IPS-18c (cell line): ENCODE measurements at regions not wholly inside any gene's neighbourhood (a gene's known extent, or its start where the extent isn't known, plus 50 kb on each side); places are given as distances from the start of the nearest gene placed in this dataset.

Experiments
- H3K4me3 ChIP-seq: 2 replicates; pipeline ENCODE4 v1.7.0; 2013; ENCODE audit warnings: low read depth, mild to moderate bottlenecking, low read length, moderate library complexity; ENCODE audit not compliant: insufficient read depth
- H3K9me3 ChIP-seq: one replicate; pipeline ENCODE4 v1.6.1; 2013; ENCODE audit warnings: mild to moderate bottlenecking, low read length, moderate library complexity; ENCODE audit not compliant: control insufficient read depth, insufficient read depth

DNA sequence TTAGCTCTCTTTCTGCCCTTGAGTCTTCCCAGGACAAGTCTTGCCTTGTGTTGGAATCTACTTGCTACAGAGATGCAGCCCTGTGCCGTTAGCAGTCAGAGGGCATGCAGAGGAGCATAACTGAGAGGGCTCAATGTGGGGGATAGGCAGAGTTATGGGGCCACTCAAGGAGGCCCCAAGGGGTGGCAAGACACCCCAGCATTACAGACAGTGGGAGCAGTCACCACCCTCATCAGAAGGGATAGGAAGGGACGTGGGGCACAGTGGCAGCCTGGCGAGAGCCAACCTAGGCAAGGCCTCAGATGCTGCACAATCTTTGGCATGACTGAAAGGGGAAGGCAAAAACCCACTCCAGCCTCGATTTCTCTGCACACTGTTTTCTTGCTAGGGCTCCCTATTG, 169.1 kb downstream of the TMEM18 start:
- no peak overlapping the region for H3K4me3 ChIP-seq
- H3K9me3 ChIP-seq: peaks cover 2% of the 10 kb centered on the region

- Histone ChIP-seq H3K4me3 (no peak overlapping the region), H3K9me3 (peaks cover 2% of the 10 kb centered on the region)
These were observed 170.3 kb downstream of the TMEM18 start for GRCh38 chr2:506866-507265.

- no peak overlapping the region for H3K4me3 ChIP-seq
- peaks cover 2% of the 10 kb centered on the region for H3K9me3 ChIP-seq
These were observed 170.8 kb downstream of the TMEM18 start for GRCh38 chr2:506451-506850.

GRCh38 chr2:505941-506340, 171.3 kb downstream of the TMEM18 start:
- H3K9me3 ChIP-seq: peaks cover 2% of the 10 kb centered on the region

GRCh38 chr2:503288-503999, 173.8 kb downstream of the TMEM18 start:
- no peaks in the 10 kb centered on the region for H3K9me3 ChIP-seq
- H3K4me3 ChIP-seq: no peak overlapping the region

More at GRCh38 chr2:505941-506340, 171.3 kb downstream of the TMEM18 start:
- H3K4me3 ChIP-seq: no peak overlapping the region

DNA sequence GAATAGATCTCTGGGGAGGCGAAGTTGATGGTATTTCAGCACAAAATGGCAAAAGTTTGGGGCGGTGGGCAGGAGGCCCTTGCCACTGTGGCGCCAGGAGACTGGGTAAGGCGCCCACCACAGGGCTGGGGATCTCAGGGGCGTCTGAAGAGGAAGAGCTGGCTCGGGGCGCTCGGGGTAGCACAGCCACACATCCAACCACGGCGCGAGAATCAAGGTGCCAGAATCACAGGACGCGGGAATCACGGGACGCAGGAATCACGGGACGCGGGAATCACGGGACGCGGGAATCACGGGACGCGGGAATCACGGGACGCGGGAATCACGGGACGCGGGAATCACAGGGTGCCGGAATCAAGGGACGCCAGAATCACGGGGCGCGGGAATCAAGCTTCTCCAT, 174.4 kb downstream of the TMEM18 start:
- no peak overlapping the region for H3K4me3 ChIP-seq
- no peaks in the 10 kb centered on the region for H3K9me3 ChIP-seq

GRCh38 chr2:501667-502066, 175.5 kb downstream of the TMEM18 start:
- H3K4me3 ChIP-seq: no peak overlapping the region
- H3K9me3 ChIP-seq: no peaks in the 10 kb centered on the region

GRCh38 chr2:501130-501529, 176.1 kb downstream of the TMEM18 start:
- no peak overlapping the region for H3K4me3 ChIP-seq
- H3K9me3 ChIP-seq: no peaks in the 10 kb centered on the region

GRCh38 chr2:499726-500125, 177.5 kb downstream of the TMEM18 start:
- Histone ChIP-seq H3K9me3 (no peaks in the 10 kb centered on the region), H3K4me3 (no peak overlapping the region)

- Histone ChIP-seq H3K4me3 (no peak overlapping the region), H3K9me3 (no peaks in the 10 kb centered on the region)
These were observed 178.6 kb downstream of the TMEM18 start for GRCh38 chr2:498493-499178.

- H3K4me3 ChIP-seq: no peak overlapping the region
- H3K9me3 ChIP-seq: no peaks in the 10 kb centered on the region
These were observed 179.3 kb downstream of the TMEM18 start for GRCh38 chr2:497770-498492.

- H3K9me3 ChIP-seq: no peaks in the 10 kb centered on the region
These were observed 180.5 kb downstream of the TMEM18 start for GRCh38 chr2:496729-497128.

GRCh38 chr2:495745-496275, 181.4 kb downstream of the TMEM18 start:
- H3K4me3 ChIP-seq: no peak overlapping the region
- H3K9me3 ChIP-seq: no peaks in the 10 kb centered on the region

More at GRCh38 chr2:496729-497128, 180.5 kb downstream of the TMEM18 start:
- no peak overlapping the region for H3K4me3 ChIP-seq

DNA sequence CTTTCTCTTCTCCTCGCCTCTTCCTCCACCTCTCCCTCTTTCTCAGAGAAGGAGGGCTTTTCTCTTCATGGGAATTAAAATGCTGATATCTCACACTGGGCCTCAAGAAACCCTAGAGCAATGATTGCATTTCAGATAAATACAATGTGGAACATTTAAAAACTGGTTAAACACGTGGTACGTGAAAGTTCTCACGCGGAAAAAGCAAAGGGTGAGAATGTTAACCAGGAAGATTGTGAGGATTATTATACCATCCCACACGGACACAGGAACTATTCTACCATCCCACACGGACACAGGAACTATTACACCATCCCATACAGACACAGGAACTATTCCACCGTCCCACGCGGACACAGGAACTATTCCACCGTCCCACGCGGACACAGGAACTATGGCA, 182.4 kb downstream of the TMEM18 start:
- Histone ChIP-seq H3K4me3 (no peak overlapping the region), H3K9me3 (no peaks in the 10 kb centered on the region)

- no peaks in the 10 kb centered on the region for H3K9me3 ChIP-seq
- no peak overlapping the region for H3K4me3 ChIP-seq
These were observed 184.0 kb downstream of the TMEM18 start for GRCh38 chr2:493228-493627.

DNA sequence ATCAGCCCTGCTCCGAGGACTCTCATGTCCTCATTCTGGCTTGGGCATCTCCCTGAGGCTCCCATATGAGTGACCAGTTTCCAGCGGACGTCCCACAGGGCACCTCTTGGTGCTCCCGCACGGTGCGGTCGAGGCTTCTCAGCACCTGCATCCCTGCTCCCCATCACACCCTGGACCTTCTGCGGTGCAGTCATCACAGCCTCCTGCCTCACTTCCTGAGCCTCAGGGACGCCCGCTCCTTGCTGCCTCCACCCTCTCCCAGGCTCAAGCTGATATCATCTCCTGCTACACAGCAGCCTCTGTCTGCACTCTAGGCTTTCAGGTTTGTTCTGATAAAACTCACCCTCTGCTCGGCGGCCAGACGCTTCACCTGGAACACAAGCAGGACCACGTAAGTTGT, 185.0 kb downstream of the TMEM18 start:
- H3K9me3 ChIP-seq: no peaks in the 10 kb centered on the region
- no peak overlapping the region for H3K4me3 ChIP-seq

DNA sequence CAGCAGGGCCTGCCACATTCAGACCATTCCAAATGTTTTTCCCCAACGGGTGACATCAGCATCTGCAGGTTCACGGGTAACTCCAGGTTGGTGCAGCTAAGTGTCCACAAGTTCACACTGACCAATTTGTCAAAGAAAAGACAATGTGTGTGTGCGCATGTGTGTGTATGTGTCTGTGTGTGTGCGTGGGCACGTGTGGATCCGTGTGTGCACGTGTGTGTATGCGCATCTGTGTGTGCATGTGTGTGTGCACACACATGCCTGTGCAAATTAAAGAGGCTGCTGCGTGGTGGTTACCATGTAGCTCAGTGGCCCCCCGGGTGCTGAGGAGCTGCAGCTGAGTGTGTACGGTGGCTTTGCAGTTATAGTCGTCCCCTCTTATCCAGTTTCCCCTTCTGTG, 187.4 kb downstream of the TMEM18 start:
- H3K4me3 ChIP-seq: no peak overlapping the region
- H3K9me3 ChIP-seq: no peaks in the 10 kb centered on the region

- Histone ChIP-seq H3K9me3 (no peaks in the 10 kb centered on the region), H3K4me3 (no peak overlapping the region)
These were observed 188.1 kb downstream of the TMEM18 start for GRCh38 chr2:489084-489483.
